ENCODE measurements at regions not wholly inside any gene's neighbourhood (a gene's known extent, or its start where the extent isn't known, plus 50 kb on each side); places are given as distances from the start of the nearest gene placed in this dataset.

DNA sequence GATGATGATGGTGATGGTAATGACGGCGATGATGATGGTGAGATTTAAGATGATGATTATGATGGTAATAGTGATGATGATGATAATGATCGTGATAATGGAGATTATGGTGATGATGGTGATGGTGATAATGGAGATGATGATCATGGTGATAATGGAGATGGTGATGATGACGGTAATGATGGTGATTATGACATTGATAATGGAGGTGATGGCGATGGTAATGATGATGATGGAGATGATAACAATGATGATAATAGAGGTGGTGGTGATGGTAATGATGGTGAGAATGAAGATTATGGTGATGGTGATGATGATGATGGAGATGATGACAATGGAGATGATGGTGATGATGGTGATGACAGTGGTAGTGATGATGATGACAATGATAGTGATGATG lies 69.7 kb downstream of the MED10 start:
- TF ChIP-seq, protein P1, sequence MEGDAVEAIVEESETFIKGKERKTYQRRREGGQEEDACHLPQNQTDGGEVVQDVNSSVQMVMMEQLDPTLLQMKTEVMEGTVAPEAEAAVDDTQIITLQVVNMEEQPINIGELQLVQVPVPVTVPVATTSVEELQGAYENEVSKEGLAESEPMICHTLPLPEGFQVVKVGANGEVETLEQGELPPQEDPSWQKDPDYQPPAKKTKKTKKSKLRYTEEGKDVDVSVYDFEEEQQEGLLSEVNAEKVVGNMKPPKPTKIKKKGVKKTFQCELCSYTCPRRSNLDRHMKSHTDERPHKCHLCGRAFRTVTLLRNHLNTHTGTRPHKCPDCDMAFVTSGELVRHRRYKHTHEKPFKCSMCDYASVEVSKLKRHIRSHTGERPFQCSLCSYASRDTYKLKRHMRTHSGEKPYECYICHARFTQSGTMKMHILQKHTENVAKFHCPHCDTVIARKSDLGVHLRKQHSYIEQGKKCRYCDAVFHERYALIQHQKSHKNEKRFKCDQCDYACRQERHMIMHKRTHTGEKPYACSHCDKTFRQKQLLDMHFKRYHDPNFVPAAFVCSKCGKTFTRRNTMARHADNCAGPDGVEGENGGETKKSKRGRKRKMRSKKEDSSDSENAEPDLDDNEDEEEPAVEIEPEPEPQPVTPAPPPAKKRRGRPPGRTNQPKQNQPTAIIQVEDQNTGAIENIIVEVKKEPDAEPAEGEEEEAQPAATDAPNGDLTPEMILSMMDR (conservative IDR thresholded peaks at IDR 0.05), result no peak
- WGBS, 2 experiments (ENCODE audit: insufficient coverage in 1 of 2, insufficient read length in 1 of 2), result 90 to 92% methylated on average over 5 of the region's 5 CpGs
- H3K27me3 Mint-ChIP-seq (ENCODE audit: insufficient read depth), result peaks cover under 1% of the 10 kb centered on the region
- H3K36me3 Mint-ChIP-seq (ENCODE audit: low read depth), result no peaks in the 10 kb centered on the region
- Histone ChIP-seq H3K4me3 (ENCODE audit: low read length) (no peak overlapping the region), H3K9me3 (ENCODE audit: control insufficient read depth, low read length) (no peaks in the 10 kb centered on the region), H3K4me1 (ENCODE audit: control insufficient read depth, insufficient read depth, low read length) (no peaks in the 10 kb centered on the region), H3K9ac (ENCODE audit: extremely low read depth, low read length, poor library complexity, severe bottlenecking) (no peak overlapping the region), H3K27me3 (ENCODE audit: control insufficient read depth, insufficient read depth, low read length, poor library complexity, severe bottlenecking) (peaks cover 96% of the 10 kb centered on the region), H3K27ac (ENCODE audit: low read depth, low read length) (no peak overlapping the region), H3K36me3 (ENCODE audit: control insufficient read depth, insufficient read depth, low read length) (no peaks in the 10 kb centered on the region)
- DNase-seq, result no peak
- no peak overlapping the region for H3K27ac Mint-ChIP-seq
- no peaks in the 10 kb centered on the region for H3K4me1 Mint-ChIP-seq
- H3K9me3 Mint-ChIP-seq, result peaks cover 1% of the 10 kb centered on the region
- H3K4me3 Mint-ChIP-seq, result no peak overlapping the region

DNA sequence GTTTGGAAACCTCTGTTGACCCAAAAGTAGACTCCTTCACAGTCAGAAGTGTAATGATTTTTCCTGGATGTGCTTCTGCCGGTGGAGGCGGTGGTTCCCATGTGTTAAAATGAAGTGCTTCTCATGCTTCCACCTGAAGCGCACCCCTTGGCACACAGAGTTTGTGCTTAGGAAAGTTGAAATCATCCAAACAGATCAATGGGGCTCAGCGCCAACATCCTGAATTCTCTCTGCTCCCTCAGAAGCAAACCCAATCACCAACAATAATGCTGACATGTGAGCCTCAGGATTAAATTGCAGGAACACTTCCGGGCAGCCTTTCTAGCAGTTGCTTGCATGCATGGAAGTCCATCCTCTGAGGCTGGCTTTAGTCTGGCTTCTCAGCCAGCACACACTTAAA lies 71.0 kb downstream of the MED10 start:
- H3K9ac ChIP-seq (ENCODE audit: extremely low read depth, low read length, poor library complexity, severe bottlenecking), result no peak overlapping the region
- Mint-ChIP-seq H3K9me3 (peaks cover 9% of the 10 kb centered on the region), H3K4me1 (no peaks in the 10 kb centered on the region), H3K4me3 (no peak overlapping the region), H3K36me3 (ENCODE audit: low read depth) (no peaks in the 10 kb centered on the region), H3K27ac (no peak overlapping the region), H3K27me3 (ENCODE audit: insufficient read depth) (no peaks in the 10 kb centered on the region)
- H3K9me3 ChIP-seq (ENCODE audit: control insufficient read depth, low read length), result no peaks in the 10 kb centered on the region
- DNase-seq, result no peak
- WGBS, 2 experiments (ENCODE audit: insufficient coverage in 1 of 2, insufficient read length in 1 of 2), result 70 to 82% methylated on average over 2 to 5 of the region's 5 CpGs
- H3K4me3 ChIP-seq (ENCODE audit: low read length), result no peak overlapping the region
- H3K4me1 ChIP-seq (ENCODE audit: control insufficient read depth, insufficient read depth, low read length), result no peaks in the 10 kb centered on the region
- no peak overlapping the region for H3K27ac ChIP-seq (ENCODE audit: low read depth, low read length)
- TF ChIP-seq, protein P1 (conservative IDR thresholded peaks at IDR 0.05), result no peak
- H3K27me3 ChIP-seq (ENCODE audit: control insufficient read depth, insufficient read depth, low read length, poor library complexity, severe bottlenecking), result peaks cover 93% of the 10 kb centered on the region
- H3K36me3 ChIP-seq (ENCODE audit: control insufficient read depth, insufficient read depth, low read length), result no peaks in the 10 kb centered on the region

- H3K27me3 Mint-ChIP-seq (ENCODE audit: insufficient read depth), result peaks cover 14% of the 10 kb centered on the region
These were observed 72.5 kb downstream of the MED10 start for GRCh38 chr5:6305853-6306252.

More at GRCh38 chr5:6305853-6306252, 72.5 kb downstream of the MED10 start:
- H3K36me3 ChIP-seq (ENCODE audit: control insufficient read depth, insufficient read depth, low read length), result no peaks in the 10 kb centered on the region
- no peak overlapping the region for H3K4me3 Mint-ChIP-seq
- H3K4me1 ChIP-seq (ENCODE audit: control insufficient read depth, insufficient read depth, low read length), result no peaks in the 10 kb centered on the region
- no peak overlapping the region for H3K27ac Mint-ChIP-seq
- no peak overlapping the region for H3K9ac ChIP-seq (ENCODE audit: extremely low read depth, low read length, poor library complexity, severe bottlenecking)
- TF ChIP-seq, protein P1 (conservative IDR thresholded peaks at IDR 0.05), result no peak
- no peak for DNase-seq
- no peak overlapping the region for H3K27ac ChIP-seq (ENCODE audit: low read depth, low read length)
- WGBS, 2 experiments (ENCODE audit: insufficient coverage in 1 of 2, insufficient read length in 1 of 2), result 78 to 80% methylated on average over 4 to 6 of the region's 6 CpGs
- peaks cover 11% of the 10 kb centered on the region for H3K9me3 ChIP-seq (ENCODE audit: control insufficient read depth, low read length)
- no peak overlapping the region for H3K4me3 ChIP-seq (ENCODE audit: low read length)
- H3K9me3 Mint-ChIP-seq, result peaks cover 24% of the 10 kb centered on the region
- peaks cover 83% of the 10 kb centered on the region for H3K27me3 ChIP-seq (ENCODE audit: control insufficient read depth, insufficient read depth, low read length, poor library complexity, severe bottlenecking)
- no peaks in the 10 kb centered on the region for H3K36me3 Mint-ChIP-seq (ENCODE audit: low read depth)
- no peaks in the 10 kb centered on the region for H3K4me1 Mint-ChIP-seq
